ENCODE measurements at regions not wholly inside any gene's neighbourhood (a gene's known extent, or its start where the extent isn't known, plus 50 kb on each side); places are given as distances from the start of the nearest gene placed in this dataset.
"Not testable (repeated sequence)": the region's sequence is repeated elsewhere in the genome, so short reads cannot be mapped to it uniquely, and the experiment has no call there.

- Histone ChIP-seq H3K36me3 (ENCODE audit: control insufficient read depth in 1 of 2, insufficient read depth in 2 of 2, low read length in 2 of 2) (no peaks in the 10 kb centered on the region), H3K9me3 (ENCODE audit: control insufficient read depth in 1 of 2, low read length in 2 of 2) (no peaks in the 10 kb centered on the region), H3K27ac (ENCODE audit: low read length) (peak overlapping the region; percentile 19), H3K4me1 (ENCODE audit: control insufficient read depth in 1 of 2, insufficient read depth in 2 of 2, low read length in 2 of 2) (peaks cover 5 to 8% of the 10 kb centered on the region in 2 donors), H3K27me3 (ENCODE audit: low read depth, low read length) (no peaks in the 10 kb centered on the region), H3K4me3 (ENCODE audit: low read depth in 1 of 2, low read length in 2 of 2) (no peak overlapping the region)
Observed at GRCh38 chr4:141329174-141329569, 108.5 kb downstream of the ZNF330 start.

GRCh38 chr4:141330616-141331015, 109.9 kb downstream of the ZNF330 start:
- no peaks in the 10 kb centered on the region for H3K36me3 ChIP-seq (ENCODE audit: control insufficient read depth in 1 of 2, insufficient read depth in 2 of 2, low read length in 2 of 2)
- H3K9me3 ChIP-seq (ENCODE audit: control insufficient read depth in 1 of 2, low read length in 2 of 2) = no peaks in the 10 kb centered on the region

GRCh38 chr4:141331534-141332358, 111.1 kb downstream of the ZNF330 start:
- no peaks in the 10 kb centered on the region for H3K9me3 ChIP-seq (ENCODE audit: control insufficient read depth in 1 of 2, low read length in 2 of 2)
- H3K27ac ChIP-seq (ENCODE audit: low read length) = no peak overlapping the region
- H3K27me3 ChIP-seq (ENCODE audit: low read depth, low read length) = no peaks in the 10 kb centered on the region
- H3K4me1 ChIP-seq (ENCODE audit: control insufficient read depth in 1 of 2, insufficient read depth in 2 of 2, low read length in 2 of 2) = peaks cover 7 to 8% of the 10 kb centered on the region in 2 donors
- no peak overlapping the region for H3K4me3 ChIP-seq (ENCODE audit: low read depth in 1 of 2, low read length in 2 of 2)
- no peaks in the 10 kb centered on the region for H3K36me3 ChIP-seq (ENCODE audit: control insufficient read depth in 1 of 2, insufficient read depth in 2 of 2, low read length in 2 of 2)

More at GRCh38 chr4:141330616-141331015, 109.9 kb downstream of the ZNF330 start:
- Histone ChIP-seq H3K4me3 (ENCODE audit: low read depth in 1 of 2, low read length in 2 of 2) (no peak overlapping the region), H3K27ac (ENCODE audit: low read length) (no peak overlapping the region), H3K4me1 (ENCODE audit: control insufficient read depth in 1 of 2, insufficient read depth in 2 of 2, low read length in 2 of 2) (peaks cover 7 to 8% of the 10 kb centered on the region in 2 donors), H3K27me3 (ENCODE audit: low read depth, low read length) (no peaks in the 10 kb centered on the region)

GRCh38 chr4:141332359-141333181, 111.9 kb downstream of the ZNF330 start:
- H3K27ac ChIP-seq (ENCODE audit: low read length); H3K27me3 ChIP-seq (ENCODE audit: low read depth, low read length); H3K4me1 ChIP-seq (ENCODE audit: control insufficient read depth in 1 of 2, insufficient read depth in 2 of 2, low read length in 2 of 2); H3K36me3 ChIP-seq (ENCODE audit: control insufficient read depth in 1 of 2, insufficient read depth in 2 of 2, low read length in 2 of 2); H3K4me3 ChIP-seq (ENCODE audit: low read depth in 1 of 2, low read length in 2 of 2); H3K9me3 ChIP-seq (ENCODE audit: control insufficient read depth in 1 of 2, low read length in 2 of 2): not testable (repeated sequence)

- peak overlapping the region; percentile 17 for H3K27ac ChIP-seq (ENCODE audit: low read length)
Observed at GRCh38 chr4:141333456-141334230, 112.9 kb downstream of the ZNF330 start.

GRCh38 chr4:141335166-141335565, 114.5 kb downstream of the ZNF330 start:
- H3K27ac ChIP-seq (ENCODE audit: low read length) = no peak overlapping the region
- no peaks in the 10 kb centered on the region for H3K36me3 ChIP-seq (ENCODE audit: control insufficient read depth in 1 of 2, insufficient read depth in 2 of 2, low read length in 2 of 2)
- no peaks in the 10 kb centered on the region for H3K27me3 ChIP-seq (ENCODE audit: low read depth, low read length)
- H3K4me3 ChIP-seq (ENCODE audit: low read depth in 1 of 2, low read length in 2 of 2) = no peak overlapping the region
- H3K4me1 ChIP-seq (ENCODE audit: control insufficient read depth in 1 of 2, insufficient read depth in 2 of 2, low read length in 2 of 2) = peaks cover 0 to 7% of the 10 kb centered on the region in 2 donors
- no peaks in the 10 kb centered on the region for H3K9me3 ChIP-seq (ENCODE audit: control insufficient read depth in 1 of 2, low read length in 2 of 2)

More at GRCh38 chr4:141333456-141334230, 112.9 kb downstream of the ZNF330 start:
- not testable (repeated sequence) for H3K4me1 ChIP-seq (ENCODE audit: control insufficient read depth in 1 of 2, insufficient read depth in 2 of 2, low read length in 2 of 2); H3K27me3 ChIP-seq (ENCODE audit: low read depth, low read length); H3K36me3 ChIP-seq (ENCODE audit: control insufficient read depth in 1 of 2, insufficient read depth in 2 of 2, low read length in 2 of 2); H3K9me3 ChIP-seq (ENCODE audit: control insufficient read depth in 1 of 2, low read length in 2 of 2)
- H3K4me3 ChIP-seq (ENCODE audit: low read depth in 1 of 2, low read length in 2 of 2) = peak overlapping the region in 1 of 2 donors; percentile 51

- no peaks in the 10 kb centered on the region for H3K27me3 ChIP-seq (ENCODE audit: low read depth, low read length)
- H3K4me3 ChIP-seq (ENCODE audit: low read depth in 1 of 2, low read length in 2 of 2) = no peak overlapping the region
- H3K36me3 ChIP-seq (ENCODE audit: control insufficient read depth in 1 of 2, insufficient read depth in 2 of 2, low read length in 2 of 2) = no peaks in the 10 kb centered on the region
- peaks cover 0 to 7% of the 10 kb centered on the region in 2 donors for H3K4me1 ChIP-seq (ENCODE audit: control insufficient read depth in 1 of 2, insufficient read depth in 2 of 2, low read length in 2 of 2)
- H3K9me3 ChIP-seq (ENCODE audit: control insufficient read depth in 1 of 2, low read length in 2 of 2) = no peaks in the 10 kb centered on the region
- no peak overlapping the region for H3K27ac ChIP-seq (ENCODE audit: low read length)
Observed at GRCh38 chr4:141338238-141338637, 117.5 kb downstream of the ZNF330 start.

GRCh38 chr4:141339391-141339790, 118.7 kb downstream of the ZNF330 start:
- no peaks in the 10 kb centered on the region for H3K27me3 ChIP-seq (ENCODE audit: low read depth, low read length)

GRCh38 chr4:141339966-141340365, 119.3 kb downstream of the ZNF330 start:
- Histone ChIP-seq H3K27me3 (ENCODE audit: low read depth, low read length) (no peaks in the 10 kb centered on the region), H3K4me1 (ENCODE audit: control insufficient read depth in 1 of 2, insufficient read depth in 2 of 2, low read length in 2 of 2) (no peaks in the 10 kb centered on the region), H3K27ac (ENCODE audit: low read length) (no peak overlapping the region), H3K36me3 (ENCODE audit: control insufficient read depth in 1 of 2, insufficient read depth in 2 of 2, low read length in 2 of 2) (no peaks in the 10 kb centered on the region), H3K4me3 (ENCODE audit: low read depth in 1 of 2, low read length in 2 of 2) (no peak overlapping the region), H3K9me3 (ENCODE audit: control insufficient read depth in 1 of 2, low read length in 2 of 2) (no peaks in the 10 kb centered on the region)

More at GRCh38 chr4:141339391-141339790, 118.7 kb downstream of the ZNF330 start:
- Histone ChIP-seq H3K27ac (ENCODE audit: low read length) (no peak overlapping the region), H3K4me1 (ENCODE audit: control insufficient read depth in 1 of 2, insufficient read depth in 2 of 2, low read length in 2 of 2) (no peaks in the 10 kb centered on the region), H3K36me3 (ENCODE audit: control insufficient read depth in 1 of 2, insufficient read depth in 2 of 2, low read length in 2 of 2) (no peaks in the 10 kb centered on the region), H3K4me3 (ENCODE audit: low read depth in 1 of 2, low read length in 2 of 2) (no peak overlapping the region), H3K9me3 (ENCODE audit: control insufficient read depth in 1 of 2, low read length in 2 of 2) (no peaks in the 10 kb centered on the region)

GRCh38 chr4:141340458-141340857, 119.8 kb downstream of the ZNF330 start:
- no peaks in the 10 kb centered on the region for H3K4me1 ChIP-seq (ENCODE audit: control insufficient read depth in 1 of 2, insufficient read depth in 2 of 2, low read length in 2 of 2)
- H3K36me3 ChIP-seq (ENCODE audit: control insufficient read depth in 1 of 2, insufficient read depth in 2 of 2, low read length in 2 of 2) = no peaks in the 10 kb centered on the region

GRCh38 chr4:141346144-141346543, 125.4 kb downstream of the ZNF330 start:
- Histone ChIP-seq H3K27ac (ENCODE audit: low read length) (no peak overlapping the region), H3K4me3 (ENCODE audit: low read depth in 1 of 2, low read length in 2 of 2) (no peak overlapping the region), H3K4me1 (ENCODE audit: control insufficient read depth in 1 of 2, insufficient read depth in 2 of 2, low read length in 2 of 2) (peaks cover 0 to 14% of the 10 kb centered on the region in 2 donors), H3K9me3 (ENCODE audit: control insufficient read depth in 1 of 2, low read length in 2 of 2) (no peaks in the 10 kb centered on the region), H3K27me3 (ENCODE audit: low read depth, low read length) (no peaks in the 10 kb centered on the region), H3K36me3 (ENCODE audit: control insufficient read depth in 1 of 2, insufficient read depth in 2 of 2, low read length in 2 of 2) (no peaks in the 10 kb centered on the region)

More at GRCh38 chr4:141340458-141340857, 119.8 kb downstream of the ZNF330 start:
- Histone ChIP-seq H3K27ac (ENCODE audit: low read length) (no peak overlapping the region), H3K27me3 (ENCODE audit: low read depth, low read length) (no peaks in the 10 kb centered on the region), H3K4me3 (ENCODE audit: low read depth in 1 of 2, low read length in 2 of 2) (no peak overlapping the region), H3K9me3 (ENCODE audit: control insufficient read depth in 1 of 2, low read length in 2 of 2) (no peaks in the 10 kb centered on the region)
